ENCODE measurements at regions not wholly inside any gene's neighbourhood (a gene's known extent, or its start where the extent isn't known, plus 50 kb on each side); places are given as distances from the start of the nearest gene placed in this dataset.

GRCh38 chr22:33996824-33997223, 76.5 kb upstream of the LARGE1 start:
- H3K4me2 ChIP-seq (ENCODE audit: low read length), result no peak overlapping the region
- no peaks in the 10 kb centered on the region for H3K9me3 ChIP-seq (ENCODE audit: control insufficient read depth, low read length)
- no peak overlapping the region for H3K27ac ChIP-seq
- no peak for TF ChIP-seq CTCF (IDR thresholded peaks at IDR 0.05)
- no peak overlapping the region for H2AFZ ChIP-seq
- no peaks in the 10 kb centered on the region for H3K36me3 ChIP-seq (ENCODE audit: control insufficient read depth, insufficient read depth, low read length)
- H3K4me1 ChIP-seq, result no peaks in the 10 kb centered on the region
- no peaks in the 10 kb centered on the region for H3K27me3 ChIP-seq (ENCODE audit: control insufficient read depth, insufficient read depth, low read length)
- no peak overlapping the region for H3K9ac ChIP-seq
- no peaks in the 10 kb centered on the region for H3K79me2 ChIP-seq
- no peak overlapping the region for H3K4me3 ChIP-seq (ENCODE audit: low read depth, low read length)

DNA sequence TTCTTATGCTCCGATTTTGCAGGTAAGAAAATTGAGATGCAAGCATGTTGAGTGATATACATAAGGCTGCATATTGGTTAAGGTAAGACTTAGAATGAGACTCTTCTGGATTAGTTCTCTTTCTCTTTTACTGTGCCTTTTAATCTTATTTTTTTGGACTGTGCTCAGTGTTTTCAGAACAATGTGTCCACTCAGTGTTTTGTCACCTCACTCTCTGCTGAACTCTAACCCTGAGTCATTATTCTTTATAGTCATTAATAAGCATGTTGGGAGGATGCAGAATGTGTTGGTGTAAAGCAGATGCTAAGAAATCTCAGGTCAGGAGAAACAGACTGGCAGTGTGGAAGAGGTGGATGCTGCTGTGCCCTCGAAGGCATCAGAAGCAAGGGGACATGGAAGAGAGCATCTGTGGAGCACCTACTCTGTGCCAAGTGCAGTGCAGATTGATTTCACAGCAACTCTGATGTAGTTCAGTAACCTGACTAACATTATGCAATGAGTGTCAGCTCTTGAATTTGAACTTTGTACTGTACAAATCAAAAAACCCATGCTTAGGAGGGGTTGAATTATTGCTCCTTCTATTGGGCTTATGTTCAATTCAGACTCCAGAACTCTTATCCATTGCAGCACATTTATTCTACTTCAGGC, 80.7 kb upstream of the LARGE1 start:
- Histone ChIP-seq H3K4me1 (no peaks in the 10 kb centered on the region), H3K4me2 (ENCODE audit: low read length) (no peak overlapping the region), H3K9me3 (ENCODE audit: control insufficient read depth, low read length) (no peaks in the 10 kb centered on the region), H3K79me2 (no peaks in the 10 kb centered on the region), H3K9ac (no peak overlapping the region), H3K36me3 (ENCODE audit: control insufficient read depth, insufficient read depth, low read length) (no peaks in the 10 kb centered on the region), H2AFZ (no peak overlapping the region), H3K4me3 (ENCODE audit: low read depth, low read length) (no peak overlapping the region), H3K27ac (no peak overlapping the region), H3K27me3 (ENCODE audit: control insufficient read depth, insufficient read depth, low read length) (no peaks in the 10 kb centered on the region)
- no peak for TF ChIP-seq CTCF (IDR thresholded peaks at IDR 0.05)

DNA sequence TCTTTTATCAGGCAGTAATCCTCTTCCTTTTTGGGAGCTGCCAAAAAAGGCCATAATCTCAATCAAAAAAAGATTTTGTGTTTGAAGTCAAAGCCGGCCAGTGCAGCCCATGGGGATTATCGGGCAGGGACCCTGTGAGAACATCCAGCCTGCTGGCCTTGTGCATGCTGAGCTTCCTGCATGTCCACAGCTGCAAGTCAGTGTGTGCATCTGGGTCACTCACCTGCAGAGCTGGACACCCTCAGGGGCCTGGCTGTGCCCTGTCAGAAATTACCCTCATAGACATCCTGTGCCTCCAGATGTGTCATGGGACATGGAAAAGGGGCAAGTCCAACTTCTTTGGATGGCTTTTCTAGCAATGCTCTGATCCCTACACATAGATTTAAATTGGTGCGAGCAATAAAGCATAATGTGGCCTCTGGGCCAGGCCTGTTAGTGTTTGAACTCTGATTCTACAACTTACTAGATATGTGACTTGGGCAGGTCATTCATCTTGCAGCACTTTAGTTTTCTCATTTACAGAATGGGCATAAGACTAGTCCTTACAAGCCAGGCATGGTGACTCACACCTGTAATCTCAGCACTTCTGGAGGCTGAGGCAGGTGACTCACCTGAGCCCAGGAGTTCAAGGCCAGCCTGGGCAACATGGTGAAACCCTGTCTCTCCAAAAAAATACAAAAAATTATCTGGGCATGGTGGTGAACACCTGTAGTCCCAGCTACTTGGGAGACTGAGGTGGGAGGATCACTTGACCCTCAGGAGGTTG, 81.6 kb upstream of the LARGE1 start:
- no peak for TF ChIP-seq CTCF (IDR thresholded peaks at IDR 0.05)
- Histone ChIP-seq H3K36me3 (ENCODE audit: control insufficient read depth, insufficient read depth, low read length) (no peaks in the 10 kb centered on the region), H2AFZ (no peak overlapping the region), H3K79me2 (no peaks in the 10 kb centered on the region), H3K4me2 (ENCODE audit: low read length) (no peak overlapping the region), H3K4me3 (ENCODE audit: low read depth, low read length) (no peak overlapping the region), H3K27ac (no peak overlapping the region), H3K9me3 (ENCODE audit: control insufficient read depth, low read length) (no peaks in the 10 kb centered on the region), H3K27me3 (ENCODE audit: control insufficient read depth, insufficient read depth, low read length) (no peaks in the 10 kb centered on the region), H3K4me1 (no peaks in the 10 kb centered on the region), H3K9ac (no peak overlapping the region)

- H3K27ac ChIP-seq, result no peak overlapping the region
- H3K9me3 ChIP-seq (ENCODE audit: control insufficient read depth, low read length), result no peaks in the 10 kb centered on the region
- no peaks in the 10 kb centered on the region for H3K79me2 ChIP-seq
Measured at GRCh38 chr22:34004058-34004457, 83.8 kb upstream of the LARGE1 start.

More at GRCh38 chr22:34004058-34004457, 83.8 kb upstream of the LARGE1 start:
- no peak overlapping the region for H3K9ac ChIP-seq
- no peak for TF ChIP-seq CTCF (IDR thresholded peaks at IDR 0.05)
- no peaks in the 10 kb centered on the region for H3K36me3 ChIP-seq (ENCODE audit: control insufficient read depth, insufficient read depth, low read length)
- H3K4me2 ChIP-seq (ENCODE audit: low read length), result no peak overlapping the region
- H3K4me3 ChIP-seq (ENCODE audit: low read depth, low read length), result no peak overlapping the region
- H3K27me3 ChIP-seq (ENCODE audit: control insufficient read depth, insufficient read depth, low read length), result no peaks in the 10 kb centered on the region
- H3K4me1 ChIP-seq, result no peaks in the 10 kb centered on the region
- H2AFZ ChIP-seq, result no peak overlapping the region
